CD4-positive, alpha-beta T cell treated with Interleukin-10 for 1 hour (primary cell): ENCODE measurements at regions not wholly inside any gene's neighbourhood (a gene's known extent, or its start where the extent isn't known, plus 50 kb on each side); places are given as distances from the start of the nearest gene placed in this dataset.

Experiments used
- DNase-seq: peaks from one replicate; pipeline ENCODE4 v3.0.0-alpha.2; 2020

- DNase-seq: peak; percentile 60
These were observed 68.9 kb upstream of the CAB39 start for GRCh38 chr2:230643576-230644291.

- no peak for DNase-seq
These were observed 68.2 kb upstream of the CAB39 start for GRCh38 chr2:230644356-230644935.

GRCh38 chr2:230648356-230648755, 64.3 kb upstream of the CAB39 start:
- DNase-seq: no peak

- no peak for DNase-seq
These were observed 62.0 kb upstream of the CAB39 start for GRCh38 chr2:230650585-230651137.

GRCh38 chr2:230654057-230654456, 58.6 kb upstream of the CAB39 start:
- DNase-seq: no peak

GRCh38 chr2:230657462-230657861, 55.2 kb upstream of the CAB39 start:
- no peak for DNase-seq

GRCh38 chr2:230657906-230658305, 54.7 kb upstream of the CAB39 start:
- DNase-seq: no peak

GRCh38 chr2:230658577-230658876, 54.1 kb upstream of the CAB39 start:
- DNase-seq: no peak

GRCh38 chr2:230658877-230659652, 53.6 kb upstream of the CAB39 start:
- peak; percentile 46 for DNase-seq

- peak; percentile 63 for DNase-seq
These were observed 52.2 kb upstream of the CAB39 start for GRCh38 chr2:230660294-230661060.

- peak; percentile 76 for DNase-seq
These were observed 51.3 kb upstream of the CAB39 start for GRCh38 chr2:230661072-230661957.
